GM06990 (cell line): ENCODE measurements at regions not wholly inside any gene's neighbourhood (a gene's known extent, or its start where the extent isn't known, plus 50 kb on each side); places are given as distances from the start of the nearest gene placed in this dataset.
"Not testable (repeated sequence)": the region's sequence is repeated elsewhere in the genome, so short reads cannot be mapped to it uniquely, and the experiment has no call there.

Experiments
- DNase-seq: peaks from one replicate; pipeline ENCODE4 v3.0.0-alpha.2; 2011; ENCODE audit not compliant: insufficient read length; ENCODE audit errors: extremely low read depth
- H3K27me3 ChIP-seq: replicated peaks from 2 replicates; pipeline ENCODE4 v1.6.0; 2011; ENCODE audit warnings: low read length; ENCODE audit not compliant: control insufficient read depth, insufficient read depth
- H3K36me3 ChIP-seq: 2 replicates; pipeline ENCODE4 v1.5.1; 2011; ENCODE audit warnings: low read length; ENCODE audit not compliant: control insufficient read depth, insufficient read depth
- H3K4me3 ChIP-seq: replicated peaks from 2 replicates; pipeline ENCODE4 v1.5.1; 2011; ENCODE audit warnings: low read depth, mild to moderate bottlenecking, control low read depth, low read length
- TF ChIP-seq, protein P1 (sequence below): IDR thresholded peaks from 2 replicates; pipeline ENCODE4 v1.5.1; 2011; ENCODE audit warnings: low read length, control low read depth, mild to moderate bottlenecking, inconsistent platforms; ENCODE audit not compliant: insufficient read depth, poor library complexity, severe bottlenecking

DNA sequence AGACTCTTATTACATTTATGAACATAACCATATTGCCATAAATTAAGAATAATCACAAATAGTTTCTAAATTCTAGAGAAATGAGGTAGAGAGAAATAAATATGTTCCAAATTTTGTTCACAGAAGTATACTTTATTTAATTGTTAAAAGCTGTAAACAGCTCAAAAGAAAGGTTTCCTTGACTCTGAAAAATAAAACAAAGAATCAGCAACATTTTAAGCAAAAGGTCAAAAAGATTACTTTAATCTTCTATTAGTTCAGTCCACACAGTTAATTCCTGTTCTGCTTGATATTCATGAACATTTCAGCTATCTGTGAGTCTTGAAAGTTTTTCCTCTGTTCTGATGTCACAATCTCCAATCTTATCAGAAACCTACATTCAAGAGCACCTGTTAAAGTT lies 197.9 kb downstream of the GJA1 start:
- DNase-seq, result no peak
- Histone ChIP-seq H3K27me3 (no peaks in the 10 kb centered on the region), H3K4me3 (no peak overlapping the region), H3K36me3 (no peaks in the 10 kb centered on the region)
- TF ChIP-seq, protein P1, sequence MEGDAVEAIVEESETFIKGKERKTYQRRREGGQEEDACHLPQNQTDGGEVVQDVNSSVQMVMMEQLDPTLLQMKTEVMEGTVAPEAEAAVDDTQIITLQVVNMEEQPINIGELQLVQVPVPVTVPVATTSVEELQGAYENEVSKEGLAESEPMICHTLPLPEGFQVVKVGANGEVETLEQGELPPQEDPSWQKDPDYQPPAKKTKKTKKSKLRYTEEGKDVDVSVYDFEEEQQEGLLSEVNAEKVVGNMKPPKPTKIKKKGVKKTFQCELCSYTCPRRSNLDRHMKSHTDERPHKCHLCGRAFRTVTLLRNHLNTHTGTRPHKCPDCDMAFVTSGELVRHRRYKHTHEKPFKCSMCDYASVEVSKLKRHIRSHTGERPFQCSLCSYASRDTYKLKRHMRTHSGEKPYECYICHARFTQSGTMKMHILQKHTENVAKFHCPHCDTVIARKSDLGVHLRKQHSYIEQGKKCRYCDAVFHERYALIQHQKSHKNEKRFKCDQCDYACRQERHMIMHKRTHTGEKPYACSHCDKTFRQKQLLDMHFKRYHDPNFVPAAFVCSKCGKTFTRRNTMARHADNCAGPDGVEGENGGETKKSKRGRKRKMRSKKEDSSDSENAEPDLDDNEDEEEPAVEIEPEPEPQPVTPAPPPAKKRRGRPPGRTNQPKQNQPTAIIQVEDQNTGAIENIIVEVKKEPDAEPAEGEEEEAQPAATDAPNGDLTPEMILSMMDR, result no peak

DNA sequence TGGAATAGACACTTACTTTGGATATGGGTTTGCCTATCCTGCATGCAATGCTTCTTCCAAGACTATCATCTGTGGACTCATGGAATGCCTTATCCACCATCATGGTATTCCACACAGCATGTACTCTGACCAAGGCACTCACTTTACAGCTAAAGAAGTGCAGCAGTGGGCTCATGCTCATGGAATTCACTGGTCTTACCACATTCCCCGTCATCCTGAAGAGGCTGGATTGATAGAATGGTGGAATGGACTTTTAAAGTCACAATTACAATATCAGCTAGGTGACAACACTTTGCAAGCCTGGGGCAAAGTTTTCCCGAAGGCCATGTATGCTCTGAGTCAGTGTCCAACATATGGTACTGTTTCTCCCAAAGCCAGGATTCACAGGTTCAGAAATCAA lies 199.1 kb downstream of the GJA1 start:
- not testable (repeated sequence) for H3K36me3 ChIP-seq, DNase-seq, H3K27me3 ChIP-seq, H3K4me3 ChIP-seq

DNA sequence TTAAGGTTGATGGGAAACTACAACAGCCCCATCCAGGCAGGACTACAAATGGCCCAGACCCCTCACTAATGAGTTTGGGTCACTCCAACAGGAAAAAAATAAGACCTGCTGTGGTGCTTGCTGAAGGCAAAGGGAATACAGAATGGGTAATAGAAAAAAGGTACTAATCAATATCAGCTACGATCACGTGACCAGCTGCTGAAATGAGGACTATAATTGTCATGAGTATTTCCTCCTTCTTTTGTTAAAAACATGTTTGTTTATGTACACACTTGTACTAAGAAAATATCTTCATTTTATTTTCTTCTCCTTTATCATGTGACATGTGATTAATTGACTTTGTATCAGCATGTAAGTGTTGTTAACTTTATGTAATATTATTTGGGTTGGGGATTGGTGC lies 199.9 kb downstream of the GJA1 start:
- Histone ChIP-seq H3K27me3 (no peaks in the 10 kb centered on the region), H3K4me3 (no peak overlapping the region), H3K36me3 (no peaks in the 10 kb centered on the region)
- TF ChIP-seq, protein P1, result no peak
- no peak for DNase-seq

DNA sequence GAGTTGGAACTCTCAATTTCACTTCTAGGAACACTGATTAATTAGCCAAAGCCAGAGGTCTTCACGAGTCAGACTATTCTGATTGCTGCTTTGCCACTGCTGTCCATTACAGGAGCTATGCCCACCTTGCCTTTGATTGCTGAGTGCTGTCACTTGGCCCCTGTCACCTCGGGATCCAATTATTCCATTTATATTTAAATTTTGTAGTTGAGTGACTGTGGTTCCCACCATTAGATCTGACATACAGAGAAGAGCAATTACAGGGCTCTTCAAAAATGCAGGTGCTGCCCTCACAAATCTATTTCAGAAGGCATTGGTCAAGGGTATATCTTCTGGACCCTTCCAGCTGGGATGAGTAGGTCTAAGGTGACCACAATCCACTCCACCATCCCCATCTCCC lies 200.8 kb downstream of the GJA1 start:
- not testable (repeated sequence) for DNase-seq, H3K4me3 ChIP-seq, H3K36me3 ChIP-seq, H3K27me3 ChIP-seq

DNA sequence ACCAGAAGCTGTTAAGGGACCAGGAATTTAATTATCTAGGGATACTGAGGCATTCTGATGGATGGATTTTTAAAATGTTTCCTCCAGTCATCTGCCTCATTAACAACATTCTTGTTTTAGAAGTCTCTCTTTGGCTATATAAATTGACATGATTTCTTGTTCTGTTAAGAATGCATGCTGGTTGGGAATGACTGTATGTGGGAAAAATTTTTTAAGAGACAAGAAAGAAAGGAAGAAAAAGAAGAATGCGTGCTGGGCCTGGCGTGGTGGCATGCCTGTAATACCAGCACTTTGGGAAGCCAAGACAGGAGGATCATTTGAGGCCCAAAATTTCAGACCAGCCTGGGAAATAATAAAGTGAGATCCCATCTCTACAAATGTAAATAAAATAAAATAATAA lies 203.6 kb downstream of the GJA1 start:
- no peak for DNase-seq
- TF ChIP-seq, protein P1, result no peak
- no peak overlapping the region for H3K4me3 ChIP-seq
- H3K36me3 ChIP-seq, result no peaks in the 10 kb centered on the region
- no peaks in the 10 kb centered on the region for H3K27me3 ChIP-seq

DNA sequence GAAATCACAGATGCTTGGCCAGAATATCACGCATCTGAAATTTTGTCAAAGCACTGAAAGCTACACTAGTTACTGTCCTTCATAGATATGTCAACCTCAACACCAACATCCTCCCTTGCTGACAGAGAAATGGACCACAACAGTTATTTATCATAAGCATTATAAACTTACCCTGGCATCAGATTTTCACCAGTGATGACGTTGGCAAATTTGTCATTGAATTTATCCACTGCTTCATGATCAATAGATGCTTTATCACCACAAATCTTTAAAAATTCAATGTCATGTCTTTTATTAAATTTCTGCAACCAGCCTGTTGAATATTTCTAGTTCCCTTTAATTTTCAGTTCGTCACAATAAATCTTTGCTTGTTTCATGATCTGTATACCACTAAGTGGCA lies 205.7 kb downstream of the GJA1 start:
- no peak for DNase-seq
- no peaks in the 10 kb centered on the region for H3K36me3 ChIP-seq
- H3K4me3 ChIP-seq, result no peak overlapping the region
- TF ChIP-seq, protein P1, result no peak
- H3K27me3 ChIP-seq, result no peaks in the 10 kb centered on the region

DNA sequence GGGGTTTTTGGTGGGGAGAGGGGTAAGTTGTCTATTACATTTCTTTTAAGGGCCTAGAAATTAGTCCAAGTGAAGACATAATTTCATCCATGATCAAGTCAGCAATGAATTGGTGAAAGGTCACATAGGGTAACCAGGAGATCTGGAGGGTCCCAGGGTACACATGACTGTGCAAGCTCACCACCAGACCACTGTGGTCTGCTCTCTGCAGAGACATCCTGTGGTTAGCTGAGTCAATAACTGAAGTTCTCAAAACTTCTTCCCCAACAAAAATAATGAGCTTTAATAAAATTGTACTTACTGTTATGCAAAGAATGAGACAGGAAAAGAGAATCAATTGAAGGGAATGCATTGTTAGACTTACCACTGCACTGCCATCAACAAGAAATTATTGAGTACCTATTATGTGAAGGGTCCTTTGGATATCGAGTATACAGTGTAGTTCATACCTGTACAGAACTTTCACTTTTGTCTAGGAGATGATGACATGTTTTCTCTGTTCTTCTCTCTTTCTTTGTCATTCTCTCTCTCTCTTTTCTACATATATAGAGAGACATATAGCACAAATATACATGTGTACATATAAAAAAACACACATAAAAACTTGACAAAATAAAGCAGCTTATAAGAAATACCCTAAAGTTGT lies 209.8 kb downstream of the GJA1 start:
- DNase-seq, result no peak
- Histone ChIP-seq H3K36me3 (no peaks in the 10 kb centered on the region), H3K27me3 (no peaks in the 10 kb centered on the region), H3K4me3 (no peak overlapping the region)
- TF ChIP-seq, protein P1, result no peak
